Fibroblast of skin of right biceps (primary cell): ENCODE measurements at regions not wholly inside any gene's neighbourhood (a gene's known extent, or its start where the extent isn't known, plus 50 kb on each side); places are given as distances from the start of the nearest gene placed in this dataset.

Experiments used
- DNase-seq: peaks from one replicate; pipeline ENCODE4 v3.0.0-alpha.2; 2013

DNA sequence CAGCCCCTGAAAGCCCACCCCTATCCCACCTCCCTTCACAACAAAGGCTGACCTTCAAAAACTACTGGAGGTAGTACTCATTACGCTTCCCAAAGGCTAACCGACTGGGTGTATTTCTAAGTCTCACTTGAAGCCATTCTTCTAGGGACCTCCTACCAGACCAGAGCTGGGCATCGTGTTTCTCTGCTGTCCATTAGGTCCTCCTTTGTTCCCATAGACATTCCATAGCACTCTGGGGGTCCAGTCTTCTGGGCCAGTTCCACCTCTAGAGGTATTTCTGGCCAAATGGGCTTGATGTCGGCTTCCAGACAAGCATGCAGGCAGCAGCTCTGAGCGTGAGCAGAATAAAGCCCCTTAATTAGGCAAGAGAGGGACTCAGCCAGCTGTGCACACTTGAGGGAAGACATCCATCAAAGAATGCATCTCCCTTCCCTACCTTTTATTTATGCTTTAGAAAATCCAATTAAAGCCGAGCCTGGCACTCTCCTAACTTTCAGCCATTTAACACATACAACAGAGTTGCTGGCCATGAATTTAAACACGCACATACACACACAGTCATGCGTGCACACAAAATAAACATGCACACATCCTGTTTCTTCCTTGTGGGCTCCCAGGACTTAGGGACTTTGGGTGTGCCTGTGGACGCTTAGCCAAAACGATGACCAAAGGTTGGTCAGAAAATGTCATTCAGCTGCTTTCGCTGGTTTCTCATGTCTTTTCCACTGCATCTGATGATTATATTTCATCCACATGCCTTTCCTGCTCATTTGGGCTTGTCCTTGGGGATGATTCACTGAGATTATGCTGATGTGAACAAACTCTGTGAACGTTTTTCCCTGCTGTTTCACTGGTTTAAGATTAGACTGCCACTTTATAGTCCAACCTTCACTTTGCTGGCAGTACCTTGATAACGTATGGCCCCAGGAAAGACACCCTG lies 362.0 kb upstream of the NFE2L3 start:
- DNase-seq = no peak

DNA sequence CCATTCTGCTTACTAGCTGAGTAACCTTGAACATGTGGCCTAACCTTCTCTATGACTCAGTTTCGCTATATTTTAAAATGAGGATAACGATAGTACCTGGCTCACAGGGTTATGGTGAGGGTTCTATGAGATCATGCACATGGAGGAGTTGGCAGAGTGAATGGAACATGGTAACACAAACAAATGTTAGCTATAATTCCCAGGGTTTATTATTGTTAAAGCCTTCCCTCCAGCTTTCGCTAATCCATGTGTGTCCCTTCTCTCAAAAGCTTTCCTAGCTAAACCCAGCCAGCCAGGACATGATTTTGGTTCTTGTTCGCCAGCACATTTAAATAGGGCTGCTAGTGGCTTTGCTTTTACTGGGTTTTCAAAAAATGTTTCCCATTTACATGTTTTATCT lies 361.0 kb upstream of the NFE2L3 start:
- DNase-seq = no peak

DNA sequence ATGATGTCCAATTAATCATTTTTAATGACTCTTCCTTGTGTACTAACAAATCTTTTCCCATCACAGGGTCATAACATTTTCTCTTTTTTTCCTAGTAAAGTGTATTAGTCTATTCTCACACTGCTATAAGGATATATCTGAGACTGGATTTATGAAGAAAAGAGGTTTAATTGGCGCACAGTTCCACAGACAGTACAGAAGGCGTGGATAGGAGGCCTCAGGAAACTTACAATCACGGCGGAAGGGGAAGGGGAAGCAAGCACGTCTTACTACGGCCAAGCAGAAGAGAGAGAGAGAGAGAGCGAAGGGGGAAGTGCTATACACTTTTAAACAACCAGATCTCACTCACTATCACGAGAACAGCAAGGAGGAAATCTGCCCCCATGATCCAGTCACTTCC lies 359.4 kb upstream of the NFE2L3 start:
- no peak for DNase-seq

DNA sequence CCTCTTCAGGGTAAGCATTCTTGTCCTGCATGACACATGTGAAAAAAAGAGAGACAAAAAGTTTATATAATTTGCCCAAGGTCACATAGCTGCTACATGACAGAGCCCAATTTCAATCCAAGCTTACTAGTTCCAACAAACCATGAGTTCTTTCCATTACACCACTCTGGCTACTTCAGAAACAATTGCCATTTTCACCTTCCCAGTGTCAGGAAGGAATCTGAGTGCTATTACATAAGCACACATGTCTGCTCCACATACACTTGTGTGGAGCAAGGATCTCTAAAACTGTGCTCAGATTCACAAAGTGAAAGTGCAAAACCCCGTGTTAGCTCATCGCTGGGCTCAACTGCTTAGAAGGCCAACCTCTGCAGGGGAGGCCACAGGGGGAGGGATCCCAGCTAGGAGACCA lies 356.2 kb upstream of the NFE2L3 start:
- DNase-seq = peak; percentile 41

DNA sequence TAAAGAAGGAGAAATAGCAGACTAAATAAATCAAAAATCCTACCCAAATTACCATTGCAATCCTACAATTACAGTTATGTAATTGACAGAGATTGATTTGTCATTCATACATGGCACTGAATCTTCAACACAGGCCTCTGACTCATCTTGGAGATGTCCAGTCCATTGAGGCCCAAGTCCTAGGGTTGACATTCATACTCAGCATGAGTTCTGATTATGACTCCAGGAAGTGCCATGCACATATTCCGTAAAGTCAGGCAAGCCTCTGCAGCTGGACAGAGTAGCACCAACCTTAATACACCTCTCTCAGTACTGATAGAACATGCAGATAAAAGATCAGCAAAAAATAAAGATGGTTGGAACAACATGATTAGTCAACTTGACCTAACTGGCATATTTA lies 353.7 kb upstream of the NFE2L3 start:
- no peak for DNase-seq

- no peak for DNase-seq
Observed at GRCh38 chr7:25801214-25801613, 350.8 kb upstream of the NFE2L3 start.

- no peak for DNase-seq
Observed at GRCh38 chr7:25802057-25802456, 349.9 kb upstream of the NFE2L3 start.

DNA sequence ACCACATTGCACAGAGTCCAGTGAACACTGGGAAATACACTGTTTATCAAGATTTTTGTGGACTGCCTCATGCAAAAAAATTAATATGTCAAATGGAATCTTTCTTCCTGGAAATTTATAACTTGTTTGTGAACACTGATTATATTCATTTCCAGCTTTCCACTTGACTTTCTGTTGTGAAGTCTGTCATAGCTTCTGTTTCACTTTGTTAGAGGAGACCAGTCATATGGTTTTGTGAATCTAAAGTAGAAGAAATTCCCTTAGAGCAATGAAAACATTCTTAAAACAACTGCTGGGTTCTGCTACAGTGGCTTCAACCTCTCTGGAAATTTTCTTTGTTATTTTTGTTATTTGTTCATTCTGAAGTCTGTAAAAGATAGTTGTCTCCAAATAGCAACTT lies 349.5 kb upstream of the NFE2L3 start:
- DNase-seq = no peak

DNA sequence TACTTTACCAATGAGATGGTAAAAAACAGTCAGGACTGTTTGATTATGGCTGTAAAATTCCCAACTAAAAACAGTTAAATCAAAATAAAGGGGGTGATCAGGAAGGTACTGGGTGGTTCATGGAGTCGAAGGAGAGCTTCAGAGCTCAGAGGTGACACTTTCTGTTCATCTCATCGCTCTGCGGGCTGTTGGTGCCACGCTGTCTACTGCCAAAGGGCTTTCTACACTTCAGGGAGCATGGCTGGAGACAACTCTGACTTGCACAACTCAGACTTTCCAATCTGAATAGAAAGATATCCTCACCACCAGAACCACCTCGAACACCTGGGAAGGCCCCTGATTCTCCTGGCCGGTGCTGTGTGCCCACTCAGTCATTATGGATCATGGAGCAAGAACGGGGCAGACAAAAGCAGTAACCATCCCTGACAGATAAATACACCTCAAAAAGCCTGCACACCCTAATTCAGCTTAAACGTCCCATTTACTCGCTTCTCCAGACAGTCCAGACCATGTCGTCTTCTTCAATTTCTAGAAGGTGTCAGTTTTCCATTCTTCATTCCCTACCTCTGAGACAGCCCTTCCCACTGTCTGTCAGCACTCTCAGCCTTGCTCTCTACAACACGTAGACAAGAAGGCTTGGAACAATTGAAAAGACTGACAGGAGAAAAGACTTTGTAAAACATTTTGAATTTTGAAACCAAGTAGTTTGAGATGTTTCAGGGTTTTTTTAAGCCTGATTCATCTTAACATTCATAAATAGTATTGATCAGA lies 348.7 kb upstream of the NFE2L3 start:
- no peak for DNase-seq

DNA sequence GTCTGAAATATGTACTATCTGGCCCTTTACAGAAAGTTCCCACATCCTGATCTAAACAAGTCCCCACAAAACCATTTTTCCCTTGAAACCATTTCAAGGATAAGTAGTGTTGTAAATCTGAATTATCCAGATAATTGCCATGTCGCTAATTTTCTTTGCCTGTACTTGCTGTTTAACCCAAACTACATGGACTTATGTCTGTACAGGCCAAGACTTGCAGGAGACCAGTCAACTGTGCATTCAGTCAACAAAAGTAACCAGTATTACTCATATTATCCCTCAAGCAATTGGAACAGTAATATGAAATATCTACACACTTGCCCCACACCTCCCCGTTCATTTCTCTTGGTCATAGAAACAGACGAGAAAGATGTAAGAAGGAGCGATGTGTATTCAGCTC lies 347.8 kb upstream of the NFE2L3 start:
- no peak for DNase-seq

DNA sequence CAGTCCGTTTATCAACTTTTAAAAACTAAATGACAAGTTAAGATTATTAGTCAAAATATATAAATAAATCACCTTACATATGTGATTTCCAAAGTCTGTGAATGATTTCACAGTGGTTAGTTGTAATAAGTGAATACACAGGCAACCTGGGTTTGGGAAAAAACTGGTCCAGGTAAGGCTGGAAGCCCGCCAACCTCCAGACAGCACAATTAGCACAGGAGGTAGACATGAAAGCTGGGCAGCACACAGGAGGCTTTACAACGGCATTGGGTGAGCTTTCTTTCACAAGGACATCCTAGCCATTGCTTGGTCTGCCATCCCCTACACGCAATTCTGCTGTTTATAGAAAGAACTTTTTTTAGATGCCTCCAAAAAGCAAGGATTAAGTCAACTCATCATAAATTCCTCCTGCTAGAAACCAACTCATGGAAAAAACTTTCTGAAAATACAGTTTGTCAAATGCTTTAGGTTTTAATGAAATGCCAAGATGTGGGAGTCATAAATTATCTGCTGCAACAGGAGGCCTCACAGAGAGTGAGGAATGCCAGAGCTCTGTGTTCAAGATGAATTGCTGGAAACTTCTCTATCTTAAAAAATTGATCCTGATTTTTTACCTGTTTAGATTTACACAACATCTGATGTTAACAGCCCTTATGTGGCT lies 346.8 kb upstream of the NFE2L3 start:
- peak; percentile 87 for DNase-seq

DNA sequence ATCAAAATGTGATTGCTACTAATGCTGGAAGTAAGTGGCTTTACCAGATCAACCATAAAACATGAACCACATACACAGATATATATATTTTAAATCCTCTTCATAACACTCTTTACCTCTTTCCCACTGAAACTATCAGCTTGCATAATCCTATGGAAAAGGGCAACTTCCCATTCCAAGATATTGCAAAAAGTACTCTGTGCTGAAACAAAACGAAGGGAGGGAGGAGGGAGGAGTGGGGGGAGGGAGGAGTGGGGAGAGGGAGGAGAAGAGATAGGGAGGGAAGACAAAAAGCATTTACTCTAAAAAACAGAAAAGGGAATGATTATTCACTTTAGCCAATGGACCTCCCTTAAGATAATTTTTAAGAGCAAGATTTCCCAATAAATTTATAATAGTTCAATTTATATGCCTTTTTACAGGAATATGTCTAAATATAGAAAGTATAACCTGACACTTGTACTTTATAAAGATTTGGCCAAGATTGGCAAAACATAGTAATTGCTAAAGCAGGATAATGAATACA lies 344.8 kb upstream of the NFE2L3 start:
- DNase-seq = no peak

DNA sequence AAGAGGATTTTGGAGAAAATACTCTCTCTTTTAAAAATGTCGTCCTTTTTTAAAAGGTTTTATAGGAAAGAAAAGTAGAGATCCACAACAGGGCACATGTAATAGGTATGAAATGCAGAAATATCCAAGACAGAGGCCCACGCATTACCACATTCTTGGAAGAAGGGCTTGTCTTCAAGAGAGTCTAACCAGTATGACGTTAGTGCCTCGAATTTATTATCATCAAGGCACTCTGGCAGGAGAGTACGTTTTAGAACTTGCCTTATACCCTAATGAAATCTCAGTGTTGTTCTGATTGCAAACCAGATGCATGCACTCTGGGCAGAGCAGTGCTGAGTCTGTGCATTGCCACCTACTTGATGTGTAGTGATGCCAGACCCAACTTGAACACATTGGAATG lies 342.6 kb upstream of the NFE2L3 start:
- DNase-seq = no peak

- DNase-seq = no peak
Observed at GRCh38 chr7:25812086-25812850, 339.7 kb upstream of the NFE2L3 start.

DNA sequence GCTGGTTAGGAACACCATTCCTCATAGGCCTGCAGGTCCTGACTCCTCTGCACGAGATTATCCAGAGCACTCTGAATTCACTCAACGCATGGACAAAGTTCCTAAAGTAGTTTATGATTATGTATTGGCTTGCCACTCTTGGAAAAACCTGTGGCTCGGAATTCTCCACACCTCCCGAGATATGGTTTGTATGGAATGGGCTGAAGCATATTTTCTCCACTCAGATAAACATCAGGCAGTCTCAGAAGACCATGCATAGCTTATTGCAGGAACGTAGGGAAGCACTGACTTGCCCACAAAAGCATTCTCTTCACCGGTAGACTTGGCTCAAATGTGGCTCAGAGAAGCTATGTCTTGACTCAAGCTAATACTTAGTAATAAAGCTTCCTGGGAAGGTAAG lies 338.6 kb upstream of the NFE2L3 start:
- no peak for DNase-seq

DNA sequence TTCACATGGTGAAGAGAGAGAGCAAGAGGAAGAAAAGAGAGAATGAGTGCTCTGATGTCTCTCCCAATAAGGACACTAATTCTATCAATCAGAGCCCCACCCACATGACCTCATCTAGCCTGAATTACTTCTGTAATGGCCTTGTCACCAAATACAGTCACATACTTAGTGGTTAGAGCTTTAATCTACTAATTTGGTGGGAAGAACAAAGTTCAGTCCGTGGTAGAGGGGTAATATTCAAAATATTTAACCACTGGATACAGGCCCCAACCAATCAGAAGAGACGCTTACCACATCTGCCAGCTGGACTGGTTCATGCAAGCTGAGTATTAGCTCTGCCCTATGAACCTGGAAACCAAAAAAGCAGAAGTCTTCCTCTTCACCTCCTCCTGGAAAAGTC lies 336.3 kb upstream of the NFE2L3 start:
- DNase-seq = no peak

DNA sequence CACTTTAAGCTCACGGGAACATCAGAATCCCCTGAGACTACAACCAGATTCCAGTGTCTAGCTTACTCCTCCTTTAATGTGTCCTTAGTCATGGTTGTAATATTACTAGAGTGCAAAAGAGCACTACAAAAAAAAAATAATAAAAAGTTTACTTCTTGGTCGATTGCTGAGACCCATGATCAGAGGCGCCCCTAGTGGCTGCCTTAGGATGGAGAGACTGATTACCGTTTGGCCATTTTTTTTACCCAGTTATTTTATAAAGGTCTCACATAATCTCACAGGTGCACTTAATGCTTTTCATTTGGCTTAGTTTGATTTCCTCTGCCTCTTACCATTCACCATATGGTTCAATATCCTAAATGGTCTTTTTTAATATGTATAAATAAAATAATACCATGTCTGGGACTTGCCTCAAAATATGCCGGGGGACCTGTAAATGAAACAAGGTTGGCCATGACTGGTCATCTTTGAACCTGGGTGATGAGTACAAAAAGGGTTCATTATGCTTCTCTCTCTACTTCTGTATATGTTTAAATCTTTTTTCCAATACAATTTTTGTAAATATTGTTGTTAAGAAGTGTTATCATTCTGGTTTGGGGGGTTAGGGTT lies 331.5 kb upstream of the NFE2L3 start:
- DNase-seq = no peak

DNA sequence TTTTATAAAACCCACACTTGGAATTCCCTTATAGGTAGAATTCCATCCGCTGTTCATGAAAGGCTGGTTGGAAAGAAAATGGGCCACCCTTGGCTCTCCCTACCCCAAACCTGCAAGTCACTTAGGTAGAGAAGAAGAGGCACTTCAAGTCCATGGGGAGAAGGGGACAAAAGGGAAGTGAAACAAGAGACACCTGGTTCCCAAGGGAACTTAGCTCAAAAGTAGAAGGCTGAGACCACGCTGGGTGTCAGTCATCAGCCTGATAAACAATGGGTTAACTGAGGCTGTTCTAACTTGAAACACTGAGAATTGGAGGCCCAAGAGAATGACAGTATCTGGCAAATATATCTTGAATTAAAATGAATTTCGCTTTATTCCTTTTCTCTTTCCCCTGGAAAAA lies 330.8 kb upstream of the NFE2L3 start:
- no peak for DNase-seq

DNA sequence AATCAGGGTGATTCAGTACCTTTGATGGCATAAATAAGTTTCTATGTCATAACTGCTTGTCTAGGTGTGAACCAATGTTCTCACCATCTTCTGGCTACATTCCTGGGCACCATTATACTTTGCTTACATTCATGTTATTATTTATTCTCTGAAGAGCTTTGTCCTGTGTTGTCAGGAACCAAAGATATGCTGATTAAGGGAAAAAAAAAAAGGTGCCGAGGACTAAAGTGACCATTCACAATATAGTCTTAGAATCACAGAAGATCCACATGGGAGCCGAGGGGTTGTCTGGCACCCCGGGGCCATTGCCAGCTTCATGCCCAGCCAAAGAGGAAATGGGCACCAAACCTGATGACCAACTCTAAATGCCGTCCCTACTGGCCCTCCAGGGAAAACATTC lies 329.2 kb upstream of the NFE2L3 start:
- no peak for DNase-seq

GRCh38 chr7:25823571-25823970 lies 328.4 kb upstream of the NFE2L3 start:
- no peak for DNase-seq

- no peak for DNase-seq
Observed at GRCh38 chr7:25828468-25828867, 323.5 kb upstream of the NFE2L3 start.

DNA sequence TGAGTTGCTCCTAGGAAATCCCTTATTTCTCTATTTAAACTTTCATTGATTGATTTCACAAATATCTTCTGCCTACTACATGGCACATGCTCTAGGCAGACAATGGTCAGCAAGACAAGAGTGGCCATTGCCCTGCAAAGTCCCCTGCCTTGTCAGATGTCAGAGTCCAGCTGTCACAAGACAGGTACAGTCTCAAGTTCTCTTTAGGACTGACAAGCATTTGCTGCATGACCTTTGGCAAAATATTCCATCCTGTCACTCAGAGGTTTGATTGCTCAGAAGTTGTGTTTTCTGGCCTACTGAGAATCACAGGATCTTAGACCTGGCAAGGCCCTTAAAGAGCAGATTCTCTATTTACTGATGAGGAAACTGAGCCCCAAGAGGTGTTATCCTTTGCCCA lies 322.3 kb upstream of the NFE2L3 start:
- no peak for DNase-seq
